GM23338 (cell line): ENCODE measurements at regions not wholly inside any gene's neighbourhood (a gene's known extent, or its start where the extent isn't known, plus 50 kb on each side); places are given as distances from the start of the nearest gene placed in this dataset.

ENCODE experiments used
- ATAC-seq: fragments of 200-7000 bp; cut with Tn5 transposase; 3 replicates; pipeline ENCODE4 v1.9.1; 2020
- DNase-seq: peaks from one replicate; pipeline ENCODE4 v3.0.0-alpha.2; 2015; ENCODE audit warnings: low spot score
- H2AFZ ChIP-seq: fragments of 200-600 bp; sonication (generic); 2 replicates; pipeline ENCODE4 v1.8.0; 2016; ENCODE audit warnings: antibody characterized with exemption, mild to moderate bottlenecking, moderate library complexity
- H3F3A ChIP-seq: fragments of 200-600 bp; sonication (generic); replicated peaks from 2 replicates; pipeline ENCODE4 v1.8.0; 2017; ENCODE audit warnings: antibody characterized with exemption, mixed run types, low read depth
- H3K27ac ChIP-seq: fragments of 200-600 bp; sonication (generic); 2 replicates; pipeline ENCODE4 v1.6.1; 2016; ENCODE audit warnings: low read depth
- H3K27me3 ChIP-seq: fragments of 200-600 bp; sonication (generic); 2 replicates; pipeline ENCODE4 v1.8.0; 2016; ENCODE audit warnings: mild to moderate bottlenecking, mixed run types, moderate library complexity; ENCODE audit not compliant: insufficient read depth
- H3K36me3 ChIP-seq: fragments of 200-600 bp; sonication (generic); 2 replicates; pipeline ENCODE4 v1.8.0; 2016; ENCODE audit warnings: mild to moderate bottlenecking; ENCODE audit not compliant: insufficient read depth
- H3K4me1 ChIP-seq: fragments of 200-600 bp; sonication (generic); 2 replicates; pipeline ENCODE4 v1.8.0; 2016; ENCODE audit warnings: mild to moderate bottlenecking, moderate library complexity; ENCODE audit not compliant: insufficient read depth
- H3K4me2 ChIP-seq: fragments of 200-600 bp; sonication (generic); 2 replicates; pipeline ENCODE4 v1.7.1; 2017; ENCODE audit warnings: mixed run types
- H3K4me3 ChIP-seq: fragments of 200-600 bp; sonication (generic); 2 replicates; pipeline ENCODE4 v1.6.1; 2016; ENCODE audit warnings: mixed run types
- H3K79me2 ChIP-seq: fragments of 200-600 bp; sonication (generic); replicated peaks from 2 replicates; pipeline ENCODE4 v1.8.0; 2017; ENCODE audit warnings: mild to moderate bottlenecking; ENCODE audit not compliant: insufficient read depth
- H3K9me2 ChIP-seq: fragments of 200-600 bp; sonication (generic); 2 replicates; pipeline ENCODE4 v1.8.0; 2017; ENCODE audit not compliant: insufficient read depth
- H4K20me1 ChIP-seq: fragments of 200-600 bp; sonication (generic); replicated peaks from 2 replicates; pipeline ENCODE4 v1.8.0; 2017; ENCODE audit warnings: mild to moderate bottlenecking; ENCODE audit not compliant: insufficient read depth
- H3K27ac Mint-ChIP-seq: 2 replicates; pipeline ENCODE4 v1.8.0; 2020; ENCODE audit warnings: inconsistent platforms, mild to moderate bottlenecking, moderate library complexity, mixed read lengths
- H3K27me3 Mint-ChIP-seq: 3 replicates; pipeline ENCODE4 v1.8.0; 2022; ENCODE audit warnings: low read depth, mild to moderate bottlenecking, moderate library complexity, mixed read lengths, inconsistent platforms; ENCODE audit not compliant: insufficient read depth, poor library complexity
- H3K36me3 Mint-ChIP-seq: 3 replicates; pipeline ENCODE4 v1.8.0; 2021; ENCODE audit warnings: low read depth, mild to moderate bottlenecking, inconsistent platforms, moderate library complexity, mixed read lengths
- H3K4me1 Mint-ChIP-seq: 3 replicates; pipeline ENCODE4 v1.8.0; 2020; ENCODE audit warnings: mild to moderate bottlenecking, inconsistent platforms, mixed read lengths
- H3K4me3 Mint-ChIP-seq: 3 replicates; pipeline ENCODE4 v1.8.0; 2021; ENCODE audit warnings: moderate library complexity, mild to moderate bottlenecking, inconsistent platforms, mixed read lengths
- H3K9me3 Mint-ChIP-seq: 3 replicates; pipeline ENCODE4 v1.8.0; 2020; ENCODE audit warnings: moderate library complexity, mild to moderate bottlenecking, inconsistent platforms, mixed read lengths
- CREB1 ChIP-seq: fragments of 250-450 bp; sonication (Bioruptor Pico); IDR thresholded peaks from 2 replicates; pipeline ENCODE4 v1.5.0; 2020; ENCODE audit warnings: low read depth, mild to moderate bottlenecking, moderate library complexity
- EZH2 ChIP-seq: fragments of 200-600 bp; sonication (generic); IDR thresholded peaks from one replicate; pipeline ENCODE4 v1.8.0; 2017; ENCODE audit warnings: antibody characterized with exemption, mild to moderate bottlenecking, low read depth; ENCODE audit not compliant: unreplicated experiment
- EZH2phosphoT487 ChIP-seq: fragments of 200-600 bp; sonication (generic); IDR thresholded peaks from one replicate; pipeline ENCODE4 v1.8.1; 2018; ENCODE audit warnings: antibody characterized with exemption; ENCODE audit not compliant: unreplicated experiment
- JUNB ChIP-seq: IDR thresholded peaks from one replicate; pipeline ENCODE4 v1.6.1; 2016; ENCODE audit warnings: antibody characterized with exemption; ENCODE audit not compliant: unreplicated experiment
- NANOG ChIP-seq: IDR thresholded peaks from 2 replicates; pipeline ENCODE4 v1.6.1; 2016; ENCODE audit warnings: antibody characterized with exemption, borderline replicate concordance
- POLR2AphosphoS5 ChIP-seq: IDR thresholded peaks from 2 replicates; pipeline ENCODE4 v1.6.1; 2016; ENCODE audit warnings: antibody characterized with exemption, low read depth
- ZNF114 ChIP-seq: fragments of 250-450 bp; sonication (Bioruptor Pico); IDR thresholded peaks from 2 replicates; pipeline ENCODE4 v1.5.0; 2020; ENCODE audit warnings: mild to moderate bottlenecking, moderate library complexity
- ZNF331 ChIP-seq: fragments of 250-450 bp; sonication (Bioruptor Pico); IDR thresholded peaks from 2 replicates; pipeline ENCODE4 v1.5.0; 2020; ENCODE audit warnings: low read depth, mild to moderate bottlenecking, moderate library complexity
- TF ChIP-seq, protein P1 (sequence below): IDR thresholded peaks from one replicate; pipeline ENCODE4 v1.6.1; 2018; ENCODE audit warnings: antibody characterized with exemption; ENCODE audit not compliant: unreplicated experiment
- TF ChIP-seq, protein P2 (sequence below), 2 experiments: fragments of 200-600 bp in 1 of 2; sonication (generic) in 1 of 2; conservative IDR thresholded peaks; 2 replicates each; pipeline versions ENCODE4 v1.5.1 to v1.6.1; 2016 to 2017; ENCODE audit warnings: antibody characterized with exemption in 2 of 2, low read depth in 2 of 2, mild to moderate bottlenecking in 2 of 2, moderate library complexity in 1 of 2

DNA sequence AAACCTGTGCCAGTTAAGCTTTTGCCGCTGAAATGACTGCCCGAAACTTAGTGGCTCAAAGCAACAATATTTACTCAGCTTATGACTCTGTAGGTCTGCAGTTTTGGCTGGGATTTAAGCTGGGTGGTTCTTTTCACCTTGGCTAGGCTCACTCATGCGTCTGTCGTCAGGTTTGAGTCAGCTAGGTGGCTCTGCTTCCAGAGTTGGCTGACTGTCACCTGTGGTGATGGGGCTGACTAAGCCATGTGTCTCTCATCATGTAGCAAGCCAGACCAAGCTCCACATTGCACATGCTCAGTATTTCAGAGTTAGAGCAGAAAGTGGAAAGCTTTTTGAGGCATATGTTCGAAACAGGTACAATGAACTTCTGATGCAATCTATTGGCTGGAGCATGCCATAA, 354.8 kb downstream of the MEIS1 start (continued):
- TF ChIP-seq, protein P1, sequence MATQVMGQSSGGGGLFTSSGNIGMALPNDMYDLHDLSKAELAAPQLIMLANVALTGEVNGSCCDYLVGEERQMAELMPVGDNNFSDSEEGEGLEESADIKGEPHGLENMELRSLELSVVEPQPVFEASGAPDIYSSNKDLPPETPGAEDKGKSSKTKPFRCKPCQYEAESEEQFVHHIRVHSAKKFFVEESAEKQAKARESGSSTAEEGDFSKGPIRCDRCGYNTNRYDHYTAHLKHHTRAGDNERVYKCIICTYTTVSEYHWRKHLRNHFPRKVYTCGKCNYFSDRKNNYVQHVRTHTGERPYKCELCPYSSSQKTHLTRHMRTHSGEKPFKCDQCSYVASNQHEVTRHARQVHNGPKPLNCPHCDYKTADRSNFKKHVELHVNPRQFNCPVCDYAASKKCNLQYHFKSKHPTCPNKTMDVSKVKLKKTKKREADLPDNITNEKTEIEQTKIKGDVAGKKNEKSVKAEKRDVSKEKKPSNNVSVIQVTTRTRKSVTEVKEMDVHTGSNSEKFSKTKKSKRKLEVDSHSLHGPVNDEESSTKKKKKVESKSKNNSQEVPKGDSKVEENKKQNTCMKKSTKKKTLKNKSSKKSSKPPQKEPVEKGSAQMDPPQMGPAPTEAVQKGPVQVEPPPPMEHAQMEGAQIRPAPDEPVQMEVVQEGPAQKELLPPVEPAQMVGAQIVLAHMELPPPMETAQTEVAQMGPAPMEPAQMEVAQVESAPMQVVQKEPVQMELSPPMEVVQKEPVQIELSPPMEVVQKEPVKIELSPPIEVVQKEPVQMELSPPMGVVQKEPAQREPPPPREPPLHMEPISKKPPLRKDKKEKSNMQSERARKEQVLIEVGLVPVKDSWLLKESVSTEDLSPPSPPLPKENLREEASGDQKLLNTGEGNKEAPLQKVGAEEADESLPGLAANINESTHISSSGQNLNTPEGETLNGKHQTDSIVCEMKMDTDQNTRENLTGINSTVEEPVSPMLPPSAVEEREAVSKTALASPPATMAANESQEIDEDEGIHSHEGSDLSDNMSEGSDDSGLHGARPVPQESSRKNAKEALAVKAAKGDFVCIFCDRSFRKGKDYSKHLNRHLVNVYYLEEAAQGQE: no peak
- TF ChIP-seq, protein P2, sequence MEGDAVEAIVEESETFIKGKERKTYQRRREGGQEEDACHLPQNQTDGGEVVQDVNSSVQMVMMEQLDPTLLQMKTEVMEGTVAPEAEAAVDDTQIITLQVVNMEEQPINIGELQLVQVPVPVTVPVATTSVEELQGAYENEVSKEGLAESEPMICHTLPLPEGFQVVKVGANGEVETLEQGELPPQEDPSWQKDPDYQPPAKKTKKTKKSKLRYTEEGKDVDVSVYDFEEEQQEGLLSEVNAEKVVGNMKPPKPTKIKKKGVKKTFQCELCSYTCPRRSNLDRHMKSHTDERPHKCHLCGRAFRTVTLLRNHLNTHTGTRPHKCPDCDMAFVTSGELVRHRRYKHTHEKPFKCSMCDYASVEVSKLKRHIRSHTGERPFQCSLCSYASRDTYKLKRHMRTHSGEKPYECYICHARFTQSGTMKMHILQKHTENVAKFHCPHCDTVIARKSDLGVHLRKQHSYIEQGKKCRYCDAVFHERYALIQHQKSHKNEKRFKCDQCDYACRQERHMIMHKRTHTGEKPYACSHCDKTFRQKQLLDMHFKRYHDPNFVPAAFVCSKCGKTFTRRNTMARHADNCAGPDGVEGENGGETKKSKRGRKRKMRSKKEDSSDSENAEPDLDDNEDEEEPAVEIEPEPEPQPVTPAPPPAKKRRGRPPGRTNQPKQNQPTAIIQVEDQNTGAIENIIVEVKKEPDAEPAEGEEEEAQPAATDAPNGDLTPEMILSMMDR (conservative IDR thresholded peaks at IDR 0.05; ENCODE audit: low read depth in 2 of 2): no peak
- TF ChIP-seq EZH2 (no peak), JUNB (no peak), NANOG (no peak), CREB1 (CRISPR knock-in tag) (no peak)

DNA sequence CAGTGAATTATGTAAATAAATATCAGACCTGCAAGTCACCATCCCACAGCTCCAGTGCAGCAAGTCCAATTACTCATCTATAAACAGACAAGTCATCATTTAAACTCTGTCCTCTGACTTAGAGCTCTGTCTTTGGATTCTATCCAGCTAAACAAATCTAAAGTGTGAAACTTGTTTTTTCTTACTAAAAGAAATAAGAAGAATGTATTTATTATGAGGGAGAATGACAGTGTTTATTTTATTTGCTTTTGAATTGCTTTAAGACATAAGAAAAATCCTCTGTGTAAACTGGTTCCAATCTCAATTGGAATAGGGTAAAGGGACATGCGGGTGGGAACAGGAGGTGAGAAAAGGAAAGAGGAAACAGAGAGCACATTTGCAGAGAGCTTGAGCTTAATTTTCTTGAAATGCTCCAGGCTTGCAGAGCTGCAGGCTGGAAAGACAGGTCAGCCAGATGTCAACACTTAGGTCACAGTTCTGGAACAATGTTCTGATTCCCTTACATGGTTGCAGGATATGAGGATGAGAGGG, 355.8 kb downstream of the MEIS1 start:
- no peak overlapping the region for H3K4me3 Mint-ChIP-seq
- H3K4me3 ChIP-seq: no peak overlapping the region
- ATAC-seq: no peak
- H4K20me1 ChIP-seq: no peaks in the 10 kb centered on the region
- no peaks in the 10 kb centered on the region for H3K4me1 Mint-ChIP-seq
- H3K79me2 ChIP-seq: no peaks in the 10 kb centered on the region
- no peak for DNase-seq
- no peaks in the 10 kb centered on the region for H3K9me2 ChIP-seq
- no peak overlapping the region for H2AFZ ChIP-seq
- no peaks in the 10 kb centered on the region for H3F3A ChIP-seq
- H3K4me2 ChIP-seq: no peak overlapping the region
- no peak for TF ChIP-seq CREB1 (CRISPR knock-in tag)
- TF ChIP-seq ZNF114 (CRISPR knock-in tag): no peak
- no peak for TF ChIP-seq EZH2phosphoT487
- no peak for TF ChIP-seq POLR2AphosphoS5
- TF ChIP-seq, protein P1: no peak
- no peak for TF ChIP-seq ZNF331 (CRISPR knock-in tag)
- no peak for TF ChIP-seq NANOG
- TF ChIP-seq EZH2: no peak
- H3K4me1 ChIP-seq: no peaks in the 10 kb centered on the region
- no peaks in the 10 kb centered on the region for H3K36me3 ChIP-seq
- no peaks in the 10 kb centered on the region for H3K27me3 ChIP-seq
- H3K9me3 Mint-ChIP-seq: no peaks in the 10 kb centered on the region
- H3K27me3 Mint-ChIP-seq: no peaks in the 10 kb centered on the region
- no peaks in the 10 kb centered on the region for H3K36me3 Mint-ChIP-seq
- H3K27ac ChIP-seq: no peak overlapping the region
- H3K27ac Mint-ChIP-seq: no peak overlapping the region
